ENCODE measurements at regions not wholly inside any gene's neighbourhood (a gene's known extent, or its start where the extent isn't known, plus 50 kb on each side); places are given as distances from the start of the nearest gene placed in this dataset.

DNA sequence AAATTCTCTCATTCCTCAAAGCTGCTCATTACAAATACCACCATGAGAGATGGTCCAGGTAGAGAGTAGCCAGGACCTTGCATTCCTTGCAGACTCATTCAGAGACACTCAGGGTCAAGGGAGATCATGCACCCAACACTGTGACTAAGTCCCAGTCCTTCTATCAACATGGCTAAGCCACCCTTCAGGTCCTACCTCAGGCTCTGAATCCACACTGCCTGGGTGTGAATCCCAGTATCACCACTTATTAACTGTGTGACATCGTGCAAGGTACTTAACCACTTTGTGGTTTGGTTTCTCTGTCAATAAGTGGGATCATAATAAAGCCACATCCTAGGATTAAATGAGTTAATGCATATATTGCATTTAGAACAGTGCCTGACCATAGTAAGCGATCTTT is 124.1 kb upstream of the NEIL3 start:
- TF ChIP-seq POLR2A (IDR thresholded peaks at IDR 0.05) (no peak), POLR2AphosphoS5 (IDR thresholded peaks at IDR 0.05) (no peak), EP300 (IDR thresholded peaks at IDR 0.05) (no peak)
- TF ChIP-seq, protein P1, sequence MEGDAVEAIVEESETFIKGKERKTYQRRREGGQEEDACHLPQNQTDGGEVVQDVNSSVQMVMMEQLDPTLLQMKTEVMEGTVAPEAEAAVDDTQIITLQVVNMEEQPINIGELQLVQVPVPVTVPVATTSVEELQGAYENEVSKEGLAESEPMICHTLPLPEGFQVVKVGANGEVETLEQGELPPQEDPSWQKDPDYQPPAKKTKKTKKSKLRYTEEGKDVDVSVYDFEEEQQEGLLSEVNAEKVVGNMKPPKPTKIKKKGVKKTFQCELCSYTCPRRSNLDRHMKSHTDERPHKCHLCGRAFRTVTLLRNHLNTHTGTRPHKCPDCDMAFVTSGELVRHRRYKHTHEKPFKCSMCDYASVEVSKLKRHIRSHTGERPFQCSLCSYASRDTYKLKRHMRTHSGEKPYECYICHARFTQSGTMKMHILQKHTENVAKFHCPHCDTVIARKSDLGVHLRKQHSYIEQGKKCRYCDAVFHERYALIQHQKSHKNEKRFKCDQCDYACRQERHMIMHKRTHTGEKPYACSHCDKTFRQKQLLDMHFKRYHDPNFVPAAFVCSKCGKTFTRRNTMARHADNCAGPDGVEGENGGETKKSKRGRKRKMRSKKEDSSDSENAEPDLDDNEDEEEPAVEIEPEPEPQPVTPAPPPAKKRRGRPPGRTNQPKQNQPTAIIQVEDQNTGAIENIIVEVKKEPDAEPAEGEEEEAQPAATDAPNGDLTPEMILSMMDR (IDR thresholded peaks at IDR 0.05), result no peak
